ENCODE measurements at regions not wholly inside any gene's neighbourhood (a gene's known extent, or its start where the extent isn't known, plus 50 kb on each side); places are given as distances from the start of the nearest gene placed in this dataset.
"Not testable (repeated sequence)": the region's sequence is repeated elsewhere in the genome, so short reads cannot be mapped to it uniquely, and the experiment has no call there.

GRCh38 chr9:83191154-83191553 lies 128.2 kb upstream of the RASEF start:
- Histone ChIP-seq H3K36me3 (ENCODE audit: control insufficient read depth, insufficient read depth, low read length) (no peaks in the 10 kb centered on the region), H3K9me3 (ENCODE audit: control insufficient read depth, insufficient read depth, low read length) (no peaks in the 10 kb centered on the region), H3K4me1 (ENCODE audit: control insufficient read depth, insufficient read depth, low read length) (no peaks in the 10 kb centered on the region), H3K27ac (ENCODE audit: low read depth, low read length) (no peak overlapping the region), H3K4me3 (ENCODE audit: low read depth, low read length) (no peak overlapping the region), H3K27me3 (ENCODE audit: control insufficient read depth, insufficient read depth, low read length) (no peaks in the 10 kb centered on the region)
- DNase-seq (ENCODE audit: low read depth in 4 of 6, low spot score in 6 of 6) = no peak

GRCh38 chr9:83189026-83189425 lies 126.1 kb upstream of the RASEF start:
- H3K36me3 ChIP-seq (ENCODE audit: control insufficient read depth, insufficient read depth, low read length); H3K9me3 ChIP-seq (ENCODE audit: control insufficient read depth, insufficient read depth, low read length); H3K27me3 ChIP-seq (ENCODE audit: control insufficient read depth, insufficient read depth, low read length); DNase-seq (ENCODE audit: low read depth in 4 of 6, low spot score in 6 of 6); H3K27ac ChIP-seq (ENCODE audit: low read depth, low read length); H3K4me1 ChIP-seq (ENCODE audit: control insufficient read depth, insufficient read depth, low read length); H3K4me3 ChIP-seq (ENCODE audit: low read depth, low read length): not testable (repeated sequence)
- WGBS (ENCODE audit: insufficient coverage) = no CpG with 5 or more reads among the region's 4 CpGs

GRCh38 chr9:83188277-83188676 lies 125.3 kb upstream of the RASEF start:
- H3K27ac ChIP-seq (ENCODE audit: low read depth, low read length) = no peak overlapping the region
- no peaks in the 10 kb centered on the region for H3K27me3 ChIP-seq (ENCODE audit: control insufficient read depth, insufficient read depth, low read length)
- DNase-seq (ENCODE audit: low read depth in 4 of 6, low spot score in 6 of 6) = no peak
- H3K36me3 ChIP-seq (ENCODE audit: control insufficient read depth, insufficient read depth, low read length) = no peaks in the 10 kb centered on the region
- no peaks in the 10 kb centered on the region for H3K9me3 ChIP-seq (ENCODE audit: control insufficient read depth, insufficient read depth, low read length)
- no peak overlapping the region for H3K4me3 ChIP-seq (ENCODE audit: low read depth, low read length)
- H3K4me1 ChIP-seq (ENCODE audit: control insufficient read depth, insufficient read depth, low read length) = no peaks in the 10 kb centered on the region
- WGBS (ENCODE audit: insufficient coverage) = 100% methylated on average over 1 of the region's 3 CpGs

GRCh38 chr9:83186155-83186737 lies 123.3 kb upstream of the RASEF start:
- Histone ChIP-seq H3K4me1 (ENCODE audit: control insufficient read depth, insufficient read depth, low read length) (no peaks in the 10 kb centered on the region), H3K9me3 (ENCODE audit: control insufficient read depth, insufficient read depth, low read length) (no peaks in the 10 kb centered on the region), H3K36me3 (ENCODE audit: control insufficient read depth, insufficient read depth, low read length) (no peaks in the 10 kb centered on the region), H3K27me3 (ENCODE audit: control insufficient read depth, insufficient read depth, low read length) (no peaks in the 10 kb centered on the region), H3K27ac (ENCODE audit: low read depth, low read length) (no peak overlapping the region), H3K4me3 (ENCODE audit: low read depth, low read length) (no peak overlapping the region)
- WGBS (ENCODE audit: insufficient coverage) = 23% methylated on average over 3 of the region's 3 CpGs
- DNase-seq (ENCODE audit: low read depth in 4 of 6, low spot score in 6 of 6) = peak in 2 of 6 donors; percentile 11 to 66

- WGBS (ENCODE audit: insufficient coverage) = 9% methylated on average over 7 of the region's 8 CpGs
- Histone ChIP-seq H3K9me3 (ENCODE audit: control insufficient read depth, insufficient read depth, low read length) (no peaks in the 10 kb centered on the region), H3K36me3 (ENCODE audit: control insufficient read depth, insufficient read depth, low read length) (no peaks in the 10 kb centered on the region), H3K4me1 (ENCODE audit: control insufficient read depth, insufficient read depth, low read length) (no peaks in the 10 kb centered on the region), H3K27me3 (ENCODE audit: control insufficient read depth, insufficient read depth, low read length) (no peaks in the 10 kb centered on the region), H3K27ac (ENCODE audit: low read depth, low read length) (no peak overlapping the region), H3K4me3 (ENCODE audit: low read depth, low read length) (no peak overlapping the region)
- peak in 1 of 6 donors; percentile 13 for DNase-seq (ENCODE audit: low read depth in 4 of 6, low spot score in 6 of 6)
Measured at GRCh38 chr9:83185488-83186154, 122.7 kb upstream of the RASEF start.

- WGBS (ENCODE audit: insufficient coverage) = no CpG with 5 or more reads among the region's 3 CpGs
- H3K36me3 ChIP-seq (ENCODE audit: control insufficient read depth, insufficient read depth, low read length) = no peaks in the 10 kb centered on the region
- H3K4me3 ChIP-seq (ENCODE audit: low read depth, low read length) = no peak overlapping the region
- H3K9me3 ChIP-seq (ENCODE audit: control insufficient read depth, insufficient read depth, low read length) = no peaks in the 10 kb centered on the region
- H3K27me3 ChIP-seq (ENCODE audit: control insufficient read depth, insufficient read depth, low read length) = no peaks in the 10 kb centered on the region
- no peaks in the 10 kb centered on the region for H3K4me1 ChIP-seq (ENCODE audit: control insufficient read depth, insufficient read depth, low read length)
- DNase-seq (ENCODE audit: low read depth in 4 of 6, low spot score in 6 of 6) = peak in 2 of 6 donors; percentile 4 to 55
- no peak overlapping the region for H3K27ac ChIP-seq (ENCODE audit: low read depth, low read length)
Measured at GRCh38 chr9:83183621-83184020, 120.7 kb upstream of the RASEF start.

GRCh38 chr9:83182071-83182470 lies 119.1 kb upstream of the RASEF start:
- no peak for DNase-seq (ENCODE audit: low read depth in 4 of 6, low spot score in 6 of 6)
- Histone ChIP-seq H3K27me3 (ENCODE audit: control insufficient read depth, insufficient read depth, low read length) (no peaks in the 10 kb centered on the region), H3K9me3 (ENCODE audit: control insufficient read depth, insufficient read depth, low read length) (no peaks in the 10 kb centered on the region), H3K4me3 (ENCODE audit: low read depth, low read length) (no peak overlapping the region), H3K36me3 (ENCODE audit: control insufficient read depth, insufficient read depth, low read length) (no peaks in the 10 kb centered on the region), H3K4me1 (ENCODE audit: control insufficient read depth, insufficient read depth, low read length) (no peaks in the 10 kb centered on the region), H3K27ac (ENCODE audit: low read depth, low read length) (no peak overlapping the region)
- WGBS (ENCODE audit: insufficient coverage) = 48% methylated on average over 2 of the region's 3 CpGs

GRCh38 chr9:83178717-83179116 lies 115.8 kb upstream of the RASEF start:
- 100% methylated on average over 1 of the region's 1 CpG for WGBS (ENCODE audit: insufficient coverage)

GRCh38 chr9:83177747-83178146 lies 114.8 kb upstream of the RASEF start:
- no peaks in the 10 kb centered on the region for H3K27me3 ChIP-seq (ENCODE audit: control insufficient read depth, insufficient read depth, low read length)
- no peaks in the 10 kb centered on the region for H3K36me3 ChIP-seq (ENCODE audit: control insufficient read depth, insufficient read depth, low read length)
- H3K27ac ChIP-seq (ENCODE audit: low read depth, low read length) = no peak overlapping the region
- peaks cover 2% of the 10 kb centered on the region for H3K9me3 ChIP-seq (ENCODE audit: control insufficient read depth, insufficient read depth, low read length)
- 100% methylated on average over 1 of the region's 3 CpGs for WGBS (ENCODE audit: insufficient coverage)
- DNase-seq (ENCODE audit: low read depth in 4 of 6, low spot score in 6 of 6) = no peak
- no peaks in the 10 kb centered on the region for H3K4me1 ChIP-seq (ENCODE audit: control insufficient read depth, insufficient read depth, low read length)
- H3K4me3 ChIP-seq (ENCODE audit: low read depth, low read length) = no peak overlapping the region

More at GRCh38 chr9:83178717-83179116, 115.8 kb upstream of the RASEF start:
- Histone ChIP-seq H3K4me3 (ENCODE audit: low read depth, low read length) (no peak overlapping the region), H3K27me3 (ENCODE audit: control insufficient read depth, insufficient read depth, low read length) (no peaks in the 10 kb centered on the region), H3K27ac (ENCODE audit: low read depth, low read length) (no peak overlapping the region), H3K36me3 (ENCODE audit: control insufficient read depth, insufficient read depth, low read length) (no peaks in the 10 kb centered on the region), H3K4me1 (ENCODE audit: control insufficient read depth, insufficient read depth, low read length) (no peaks in the 10 kb centered on the region), H3K9me3 (ENCODE audit: control insufficient read depth, insufficient read depth, low read length) (no peaks in the 10 kb centered on the region)
- DNase-seq (ENCODE audit: low read depth in 4 of 6, low spot score in 6 of 6) = no peak

GRCh38 chr9:83167126-83167525 lies 104.2 kb upstream of the RASEF start:
- H3K36me3 ChIP-seq (ENCODE audit: control insufficient read depth, insufficient read depth, low read length) = no peaks in the 10 kb centered on the region
- no peaks in the 10 kb centered on the region for H3K4me1 ChIP-seq (ENCODE audit: control insufficient read depth, insufficient read depth, low read length)
- no peaks in the 10 kb centered on the region for H3K27me3 ChIP-seq (ENCODE audit: control insufficient read depth, insufficient read depth, low read length)
- H3K9me3 ChIP-seq (ENCODE audit: control insufficient read depth, insufficient read depth, low read length) = peaks cover 5% of the 10 kb centered on the region
- no CpG with 5 or more reads among the region's 1 CpG for WGBS (ENCODE audit: insufficient coverage)
- DNase-seq (ENCODE audit: low read depth in 4 of 6, low spot score in 6 of 6) = no peak
- no peak overlapping the region for H3K27ac ChIP-seq (ENCODE audit: low read depth, low read length)
- H3K4me3 ChIP-seq (ENCODE audit: low read depth, low read length) = no peak overlapping the region

All from spinal cord (tissue), 9 donors.